ENCODE measurements at regions not wholly inside any gene's neighbourhood (a gene's known extent, or its start where the extent isn't known, plus 50 kb on each side); places are given as distances from the start of the nearest gene placed in this dataset.
"Not testable (repeated sequence)": the region's sequence is repeated elsewhere in the genome, so short reads cannot be mapped to it uniquely, and the experiment has no call there.

GRCh38 chr4:158958489-158959270 is 144.2 kb upstream of the RAPGEF2 start:
- DNase-seq = no peak

- DNase-seq = no peak
Observed at GRCh38 chr4:158962393-158962792, 140.5 kb upstream of the RAPGEF2 start.

DNA sequence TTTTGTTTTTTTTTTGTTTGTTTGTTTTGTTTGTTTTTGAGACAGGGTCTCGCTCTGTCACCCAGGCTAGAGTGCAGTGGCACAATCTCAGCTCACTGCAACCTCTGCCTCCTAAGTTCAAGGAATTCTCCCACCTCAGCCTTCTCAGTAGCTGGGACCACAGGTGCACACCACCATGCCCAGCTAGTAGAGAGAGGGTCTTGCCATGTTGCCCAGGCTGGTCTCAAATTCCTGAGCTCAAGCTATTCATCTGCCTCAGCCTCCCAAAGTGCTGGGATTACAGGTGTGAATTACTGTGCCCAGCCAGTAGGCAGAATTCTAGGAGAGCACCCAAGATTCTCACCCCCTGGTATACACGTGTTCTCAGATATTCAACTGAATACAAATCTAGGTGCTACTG is 139.6 kb upstream of the RAPGEF2 start:
- DNase-seq = not testable (repeated sequence)

- DNase-seq = no peak
Observed at GRCh38 chr4:158964114-158964727, 138.7 kb upstream of the RAPGEF2 start.

DNA sequence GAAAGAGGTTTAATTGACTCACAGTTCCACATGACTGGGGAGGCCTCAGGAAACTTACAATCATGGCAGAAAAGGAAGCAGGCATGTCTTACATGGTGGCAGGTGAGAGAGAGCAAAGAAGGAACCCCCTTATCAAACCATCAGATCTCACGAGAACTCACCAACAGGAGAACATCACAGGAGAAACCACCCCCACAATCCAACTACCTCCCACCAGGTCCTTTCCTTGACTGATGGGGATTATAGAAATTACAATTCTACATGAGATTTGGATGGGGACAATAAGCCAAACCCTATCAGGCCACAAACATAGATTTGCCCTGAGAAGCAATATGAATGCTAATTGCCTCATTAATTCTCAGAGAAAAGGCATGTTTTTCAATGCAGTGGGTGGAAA is 138.2 kb upstream of the RAPGEF2 start:
- DNase-seq = no peak

DNA sequence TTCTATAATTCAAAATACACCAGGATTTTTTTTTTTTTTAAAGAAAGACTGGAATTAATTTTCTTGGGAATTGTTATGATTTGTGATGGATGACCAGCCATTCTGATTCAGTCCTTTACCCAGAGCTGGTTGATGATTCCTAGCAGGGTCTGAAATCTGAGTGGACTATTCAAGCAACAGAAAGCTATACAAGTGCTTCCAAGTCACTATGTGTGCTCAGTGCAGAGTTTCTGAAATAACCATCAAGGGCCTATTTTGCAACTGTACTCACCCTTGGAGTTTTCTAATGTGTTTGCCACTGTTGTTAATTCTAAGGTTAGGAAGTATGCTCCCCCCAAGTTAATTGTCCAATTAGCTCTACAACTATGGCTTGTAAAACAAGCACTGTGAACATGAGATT is 137.7 kb upstream of the RAPGEF2 start:
- DNase-seq = no peak

- peak; percentile 36 for DNase-seq
Observed at GRCh38 chr4:158966091-158966490, 136.8 kb upstream of the RAPGEF2 start.

DNA sequence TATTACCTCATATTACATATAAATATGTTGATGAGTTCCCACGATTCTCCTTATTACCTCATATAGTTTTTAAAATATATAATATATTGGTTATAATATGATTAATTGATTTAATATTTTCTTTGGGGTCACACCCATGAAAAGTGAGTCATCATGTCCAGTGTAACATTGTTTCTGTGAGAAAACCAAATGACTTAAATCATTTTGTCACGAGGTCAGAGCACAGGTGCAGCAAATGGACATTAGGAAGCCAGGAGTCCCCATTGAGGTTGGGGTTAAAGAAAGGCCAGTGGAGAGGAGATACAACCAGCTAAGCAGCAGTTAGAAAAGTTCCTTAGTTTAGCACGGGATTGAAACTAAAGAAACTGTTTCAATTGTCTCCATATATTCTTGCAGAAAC is 133.9 kb upstream of the RAPGEF2 start:
- no peak for DNase-seq

GRCh38 chr4:158970812-158971211 is 132.1 kb upstream of the RAPGEF2 start:
- DNase-seq = no peak

DNA sequence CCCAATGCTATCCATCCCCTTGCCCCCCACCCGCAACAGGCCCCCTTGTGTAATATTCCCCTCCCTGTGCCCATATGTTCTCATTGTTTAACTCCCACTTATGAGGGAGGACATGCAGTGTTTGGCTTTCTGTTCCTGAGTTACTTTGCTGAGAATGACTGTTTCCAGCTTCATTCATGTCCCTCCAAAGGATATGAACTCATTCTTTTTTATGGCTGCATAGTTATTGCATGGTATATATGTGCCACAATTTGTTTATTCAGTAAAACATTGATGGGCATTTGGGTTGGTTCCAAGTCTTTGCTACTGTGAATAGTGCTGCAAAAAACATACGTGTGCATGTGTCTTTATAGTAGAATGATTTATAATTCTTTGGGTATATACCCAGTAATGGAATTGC is 128.4 kb upstream of the RAPGEF2 start:
- not testable (repeated sequence) for DNase-seq

DNA sequence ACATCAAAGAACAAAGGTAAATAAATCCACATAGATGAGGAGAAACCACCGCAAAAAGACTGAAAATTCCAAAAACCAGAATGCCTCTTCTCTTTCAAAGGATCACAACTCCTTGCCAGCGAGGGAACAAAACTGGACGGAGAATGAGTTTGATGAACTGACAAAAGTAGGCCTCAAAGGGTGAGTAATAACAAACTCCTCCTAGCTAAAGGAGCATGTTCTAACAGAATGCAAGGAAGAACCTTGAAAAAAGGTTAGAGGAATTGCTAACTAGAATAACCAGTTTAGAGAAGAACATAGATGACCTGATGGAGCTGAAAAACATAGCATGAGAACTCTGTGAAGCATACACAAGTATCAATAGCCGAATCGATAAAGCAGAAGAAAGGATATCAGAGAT is 122.2 kb upstream of the RAPGEF2 start:
- not testable (repeated sequence) for DNase-seq

DNA sequence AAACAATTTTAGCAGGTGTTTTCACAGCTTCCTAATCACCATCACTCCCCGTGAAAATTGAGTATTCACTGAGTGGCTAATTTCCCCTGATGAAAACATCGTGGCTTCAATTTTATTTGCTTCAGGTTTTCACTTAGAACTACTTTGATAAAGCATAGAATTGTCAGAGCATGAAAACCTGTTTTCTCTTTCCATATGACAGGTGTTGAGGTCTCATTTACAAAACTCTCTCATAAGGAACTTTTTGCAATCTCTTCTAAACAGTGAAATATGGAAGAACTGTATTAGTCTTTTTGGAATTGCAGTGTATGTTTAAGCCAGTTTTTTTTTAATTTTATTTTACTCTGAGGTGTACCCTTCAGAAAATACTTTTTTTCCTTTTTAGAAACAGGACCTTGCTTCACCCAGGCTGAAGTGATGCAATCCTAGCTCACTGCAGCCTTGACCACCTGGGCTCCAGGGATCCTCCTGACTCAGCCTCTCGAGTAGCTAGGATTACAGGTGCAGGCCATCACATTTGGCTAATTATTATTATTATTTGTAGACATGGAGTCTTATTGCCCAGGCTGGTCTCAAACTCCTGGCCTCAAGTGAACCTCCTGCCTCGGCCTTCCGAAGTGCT is 111.2 kb upstream of the RAPGEF2 start:
- no peak for DNase-seq

DNA sequence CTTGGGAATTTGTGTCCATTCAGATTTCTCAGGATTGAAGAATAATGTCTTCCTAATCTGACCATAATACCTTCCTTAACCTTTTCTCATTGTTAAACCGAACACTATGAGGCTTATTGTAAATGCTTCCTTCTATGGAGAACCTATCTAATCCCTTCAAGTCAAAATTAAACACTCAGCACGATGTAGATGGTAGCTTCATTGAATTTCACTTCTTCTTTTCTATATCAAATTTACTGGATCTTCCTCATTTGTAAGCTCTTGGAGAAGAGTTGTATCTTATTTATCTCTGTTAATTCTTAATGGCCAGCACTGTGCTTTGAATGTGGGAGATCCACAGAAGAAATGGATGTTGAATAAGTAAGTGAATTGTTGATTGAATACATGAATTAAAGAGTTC is 109.0 kb upstream of the RAPGEF2 start:
- no peak for DNase-seq

DNA sequence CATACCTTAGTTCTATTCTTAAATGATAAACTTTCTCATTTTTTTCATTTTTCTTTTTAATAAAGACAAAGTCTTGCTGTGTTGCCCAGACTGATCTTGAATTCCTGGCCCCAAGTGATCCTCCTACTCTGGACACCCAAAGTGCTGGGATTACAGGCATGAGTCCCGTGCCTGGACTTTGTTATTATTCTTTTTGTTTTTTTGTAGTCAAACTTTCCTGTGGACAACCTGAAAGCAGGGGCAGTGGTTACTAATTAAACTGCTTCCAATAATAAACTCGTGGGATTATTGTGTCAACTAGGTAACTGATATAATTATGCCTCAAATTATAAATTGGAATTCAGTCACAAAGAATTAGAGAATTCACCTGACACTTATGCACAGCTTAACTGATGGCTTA is 107.8 kb upstream of the RAPGEF2 start:
- no peak for DNase-seq

GRCh38 chr4:158995965-158996364 is 106.9 kb upstream of the RAPGEF2 start:
- no peak for DNase-seq

DNA sequence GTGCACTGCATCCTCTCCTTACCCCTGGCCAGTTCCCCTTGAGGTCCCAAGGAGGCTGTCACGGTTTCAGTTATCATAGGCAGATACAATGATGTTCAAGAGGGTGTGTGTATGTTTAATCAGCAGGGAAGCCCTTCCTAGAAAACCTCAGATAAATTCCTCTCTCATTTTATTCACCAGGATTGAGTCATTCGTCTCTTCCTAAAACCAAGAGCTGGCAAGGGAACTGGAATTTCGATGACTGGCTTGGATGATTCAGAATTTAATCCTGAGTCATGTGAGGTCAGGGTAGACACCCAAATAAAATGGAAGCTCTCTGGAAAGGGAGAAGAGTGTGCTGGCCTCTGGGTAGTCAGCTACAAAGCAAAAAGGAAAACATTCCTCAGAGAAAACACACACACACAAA is 106.2 kb upstream of the RAPGEF2 start:
- peak; percentile 98 for DNase-seq

DNA sequence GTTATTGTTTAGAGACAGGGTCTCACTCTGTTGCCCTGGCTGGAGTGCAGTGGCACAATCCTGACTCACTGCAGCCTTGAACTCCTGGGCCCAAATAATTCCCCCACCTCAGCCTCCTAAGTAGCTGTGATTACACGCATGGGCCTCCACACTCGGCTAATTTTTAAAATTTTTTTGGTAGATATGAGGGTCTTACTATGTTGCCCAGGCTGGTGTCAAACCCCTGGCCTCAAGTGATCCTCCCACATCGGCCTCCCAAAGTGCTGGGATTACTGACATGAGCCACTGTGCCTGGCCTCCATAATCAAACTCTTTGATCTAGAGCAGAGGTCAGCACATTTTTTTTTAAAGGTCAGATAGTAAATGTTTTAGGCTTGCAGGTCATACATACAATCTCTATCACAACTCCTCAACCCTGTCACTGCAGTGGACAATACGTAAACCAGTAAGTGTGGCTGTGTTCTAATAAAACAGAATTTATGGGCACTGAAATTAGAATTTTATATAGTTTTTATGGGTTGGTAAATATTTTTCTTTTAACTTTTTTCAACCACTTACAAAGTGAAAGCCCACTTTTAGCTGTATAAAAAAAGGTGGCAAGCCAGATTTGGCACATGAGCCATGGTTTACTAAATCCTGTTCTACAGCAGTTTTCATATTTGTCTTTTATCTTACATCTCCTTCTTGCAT is 105.1 kb upstream of the RAPGEF2 start:
- DNase-seq = no peak

GRCh38 chr4:158998624-158999023 is 104.3 kb upstream of the RAPGEF2 start:
- peak; percentile 76 for DNase-seq

DNA sequence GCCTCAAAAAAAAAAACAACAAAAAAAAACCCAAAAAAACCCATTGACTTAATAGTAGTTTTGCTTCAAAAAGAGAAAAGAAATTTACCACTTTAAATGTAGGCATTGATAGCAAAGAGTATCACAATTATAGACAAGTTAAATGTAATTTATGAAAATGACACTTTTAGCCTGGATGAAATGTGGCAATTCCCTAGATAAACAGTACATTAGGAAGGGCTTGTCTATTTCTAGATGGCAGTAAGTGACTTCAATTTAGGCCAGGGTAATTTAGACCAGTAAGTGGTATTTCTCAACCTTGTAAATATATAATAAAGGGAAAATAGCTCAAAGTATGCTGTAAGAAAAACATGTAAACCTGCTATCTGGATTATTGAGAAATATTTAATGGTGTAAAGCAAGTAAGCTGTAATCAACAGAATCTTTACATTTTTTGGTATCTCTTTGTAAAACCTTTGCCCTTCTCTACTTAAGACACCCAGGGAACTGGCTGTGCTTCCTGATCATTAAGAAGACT is 103.7 kb upstream of the RAPGEF2 start:
- no peak for DNase-seq

- no peak for DNase-seq
Observed at GRCh38 chr4:158999849-159000248, 103.0 kb upstream of the RAPGEF2 start.

GRCh38 chr4:159002950-159003349 is 99.9 kb upstream of the RAPGEF2 start:
- DNase-seq = peak; percentile 53

GRCh38 chr4:159003420-159004253 is 99.2 kb upstream of the RAPGEF2 start:
- no peak for DNase-seq
